WTC11 (cell line): ENCODE measurements at regions not wholly inside any gene's neighbourhood (a gene's known extent, or its start where the extent isn't known, plus 50 kb on each side); places are given as distances from the start of the nearest gene placed in this dataset.

Source experiments
- ATAC-seq: fragments of 200-7000 bp; cut with Tn5 transposase; 2 replicates; pipeline ENCODE4 v1.10.0; 2021; ENCODE audit warnings: mild to moderate bottlenecking, moderate library complexity
- CTCF ChIA-PET: fragments of 300-600 bp; sonication (Branson Sonifier 250); formaldehyde crosslinking; loops from one replicate; lab custom pipeline; 2021; ENCODE audit warnings: antibody characterized with exemption; lab: Charles Lee
- POLR2A ChIA-PET: fragments of 350-600 bp; sonication (Branson Sonifier 250); formaldehyde crosslinking; loops from one replicate; lab custom pipeline; 2021; ENCODE audit warnings: antibody characterized with exemption; lab: Charles Lee
- DNase-seq: peaks from one replicate; pipeline ENCODE4 v3.0.0; 2021; ENCODE audit warnings: low spot score
- H3K27ac Mint-ChIP-seq: 2 replicates; pipeline ENCODE4 v1.8.0; 2021; ENCODE audit warnings: mixed read lengths
- H3K27me3 Mint-ChIP-seq: 2 replicates; pipeline ENCODE4 v1.8.0; 2021; ENCODE audit warnings: low read depth, mild to moderate bottlenecking, moderate library complexity, mixed read lengths
- H3K36me3 Mint-ChIP-seq: 2 replicates; pipeline ENCODE4 v1.8.0; 2021; ENCODE audit warnings: mixed read lengths
- H3K4me1 Mint-ChIP-seq: 2 replicates; pipeline ENCODE4 v1.8.0; 2022; ENCODE audit warnings: mixed read lengths
- H3K4me3 Mint-ChIP-seq: 2 replicates; pipeline ENCODE4 v1.8.0; 2021; ENCODE audit warnings: mild to moderate bottlenecking, moderate library complexity, mixed read lengths
- H3K9me3 Mint-ChIP-seq: 2 replicates; pipeline ENCODE4 v1.8.0; 2021; ENCODE audit warnings: mixed read lengths
- CDX4 ChIP-seq: fragments of 250-450 bp; sonication (Bioruptor Pico); IDR thresholded peaks from 2 replicates; pipeline ENCODE4 v1.9.0; 2021; ENCODE audit warnings: moderate library complexity, mild to moderate bottlenecking, inconsistent platforms, borderline replicate concordance
- ESRRA ChIP-seq: sonication (generic); formaldehyde crosslinking; IDR thresholded peaks from 2 replicates; pipeline ENCODE4 v1.8.1; 2022; ENCODE audit warnings: mild to moderate bottlenecking, missing genetic modification reagents, borderline replicate concordance
- FOXJ3 ChIP-seq: sonication (generic); formaldehyde crosslinking; IDR thresholded peaks from 2 replicates; pipeline ENCODE4 v1.9.0; 2021; ENCODE audit warnings: missing genetic modification reagents, mild to moderate bottlenecking, borderline replicate concordance
- FOXP1 ChIP-seq: sonication (generic); formaldehyde crosslinking; IDR thresholded peaks from 2 replicates; pipeline ENCODE4 v1.8.0; 2022; ENCODE audit warnings: missing genetic modification reagents, mild to moderate bottlenecking, moderate library complexity, borderline replicate concordance
- FOXP4 ChIP-seq: sonication (generic); formaldehyde crosslinking; IDR thresholded peaks from 2 replicates; pipeline ENCODE4 v1.8.0; 2022; ENCODE audit warnings: mild to moderate bottlenecking, missing genetic modification reagents
- NFE2L1 ChIP-seq: sonication (generic); formaldehyde crosslinking; IDR thresholded peaks from 2 replicates; pipeline ENCODE4 v1.8.1; 2023; ENCODE audit warnings: missing genetic modification reagents
- NR2C2 ChIP-seq: sonication (generic); formaldehyde crosslinking; IDR thresholded peaks from 2 replicates; pipeline ENCODE4 v1.8.0; 2022; ENCODE audit warnings: mild to moderate bottlenecking, missing genetic modification reagents
- OVOL2 ChIP-seq: fragments of 250-450 bp; sonication (Bioruptor Pico); IDR thresholded peaks from 2 replicates; pipeline ENCODE4 v1.9.0; 2021; ENCODE audit warnings: mild to moderate bottlenecking, borderline replicate concordance
- SMAD3 ChIP-seq: sonication (generic); formaldehyde crosslinking; IDR thresholded peaks from 2 replicates; pipeline ENCODE4 v1.8.0; 2022; ENCODE audit warnings: missing genetic modification reagents, mild to moderate bottlenecking, borderline replicate concordance
- STAT6 ChIP-seq: sonication (generic); formaldehyde crosslinking; conservative IDR thresholded peaks from 2 replicates; pipeline ENCODE4 v1.8.1; 2023; ENCODE audit warnings: mild to moderate bottlenecking, low read depth, missing genetic modification reagents, moderate library complexity
- ZMAT4 ChIP-seq: fragments of 250-450 bp; sonication (Bioruptor Pico); IDR thresholded peaks from 2 replicates; pipeline ENCODE4 v1.9.0; 2021; ENCODE audit warnings: mild to moderate bottlenecking
- ZNF396 ChIP-seq: fragments of 250-450 bp; sonication (Bioruptor Pico); IDR thresholded peaks from 2 replicates; pipeline ENCODE4 v1.8.0; 2021; ENCODE audit warnings: mild to moderate bottlenecking, moderate library complexity, borderline replicate concordance
- ZNF416 ChIP-seq: fragments of 250-450 bp; sonication (Bioruptor Pico); IDR thresholded peaks from 2 replicates; pipeline ENCODE4 v1.9.0; 2021; ENCODE audit warnings: mild to moderate bottlenecking, inconsistent platforms
- ZNF512 ChIP-seq: sonication (generic); formaldehyde crosslinking; IDR thresholded peaks from 2 replicates; pipeline ENCODE4 v1.8.1; 2022; ENCODE audit warnings: missing genetic modification reagents, borderline replicate concordance
- TF ChIP-seq, protein P1 (sequence below): sonication (generic); formaldehyde crosslinking; IDR thresholded peaks from 2 replicates; pipeline ENCODE4 v1.8.0; 2023; ENCODE audit warnings: missing genetic modification reagents, mild to moderate bottlenecking, borderline replicate concordance
- TF ChIP-seq, protein P2 (sequence below): fragments of 250-450 bp; sonication (Bioruptor Pico); IDR thresholded peaks from 2 replicates; pipeline ENCODE4 v1.9.0; 2021; ENCODE audit warnings: mild to moderate bottlenecking

GRCh38 chr3:174444391-174444790, 414.7 kb upstream of the NAALADL2 start (continued):
- TF ChIP-seq ZMAT4 (CRISPR knock-in tag), result no peak
- no peak for TF ChIP-seq FOXP4 (CRISPR knock-in tag)
- TF ChIP-seq, protein P1, sequence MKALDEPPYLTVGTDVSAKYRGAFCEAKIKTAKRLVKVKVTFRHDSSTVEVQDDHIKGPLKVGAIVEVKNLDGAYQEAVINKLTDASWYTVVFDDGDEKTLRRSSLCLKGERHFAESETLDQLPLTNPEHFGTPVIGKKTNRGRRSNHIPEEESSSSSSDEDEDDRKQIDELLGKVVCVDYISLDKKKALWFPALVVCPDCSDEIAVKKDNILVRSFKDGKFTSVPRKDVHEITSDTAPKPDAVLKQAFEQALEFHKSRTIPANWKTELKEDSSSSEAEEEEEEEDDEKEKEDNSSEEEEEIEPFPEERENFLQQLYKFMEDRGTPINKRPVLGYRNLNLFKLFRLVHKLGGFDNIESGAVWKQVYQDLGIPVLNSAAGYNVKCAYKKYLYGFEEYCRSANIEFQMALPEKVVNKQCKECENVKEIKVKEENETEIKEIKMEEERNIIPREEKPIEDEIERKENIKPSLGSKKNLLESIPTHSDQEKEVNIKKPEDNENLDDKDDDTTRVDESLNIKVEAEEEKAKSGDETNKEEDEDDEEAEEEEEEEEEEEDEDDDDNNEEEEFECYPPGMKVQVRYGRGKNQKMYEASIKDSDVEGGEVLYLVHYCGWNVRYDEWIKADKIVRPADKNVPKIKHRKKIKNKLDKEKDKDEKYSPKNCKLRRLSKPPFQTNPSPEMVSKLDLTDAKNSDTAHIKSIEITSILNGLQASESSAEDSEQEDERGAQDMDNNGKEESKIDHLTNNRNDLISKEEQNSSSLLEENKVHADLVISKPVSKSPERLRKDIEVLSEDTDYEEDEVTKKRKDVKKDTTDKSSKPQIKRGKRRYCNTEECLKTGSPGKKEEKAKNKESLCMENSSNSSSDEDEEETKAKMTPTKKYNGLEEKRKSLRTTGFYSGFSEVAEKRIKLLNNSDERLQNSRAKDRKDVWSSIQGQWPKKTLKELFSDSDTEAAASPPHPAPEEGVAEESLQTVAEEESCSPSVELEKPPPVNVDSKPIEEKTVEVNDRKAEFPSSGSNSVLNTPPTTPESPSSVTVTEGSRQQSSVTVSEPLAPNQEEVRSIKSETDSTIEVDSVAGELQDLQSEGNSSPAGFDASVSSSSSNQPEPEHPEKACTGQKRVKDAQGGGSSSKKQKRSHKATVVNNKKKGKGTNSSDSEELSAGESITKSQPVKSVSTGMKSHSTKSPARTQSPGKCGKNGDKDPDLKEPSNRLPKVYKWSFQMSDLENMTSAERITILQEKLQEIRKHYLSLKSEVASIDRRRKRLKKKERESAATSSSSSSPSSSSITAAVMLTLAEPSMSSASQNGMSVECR (CRISPR knock-in tag), result no peak
- TF ChIP-seq NR2C2 (CRISPR knock-in tag), result no peak
- TF ChIP-seq CDX4 (CRISPR knock-in tag), result no peak
- no peak for TF ChIP-seq ZNF416

DNA sequence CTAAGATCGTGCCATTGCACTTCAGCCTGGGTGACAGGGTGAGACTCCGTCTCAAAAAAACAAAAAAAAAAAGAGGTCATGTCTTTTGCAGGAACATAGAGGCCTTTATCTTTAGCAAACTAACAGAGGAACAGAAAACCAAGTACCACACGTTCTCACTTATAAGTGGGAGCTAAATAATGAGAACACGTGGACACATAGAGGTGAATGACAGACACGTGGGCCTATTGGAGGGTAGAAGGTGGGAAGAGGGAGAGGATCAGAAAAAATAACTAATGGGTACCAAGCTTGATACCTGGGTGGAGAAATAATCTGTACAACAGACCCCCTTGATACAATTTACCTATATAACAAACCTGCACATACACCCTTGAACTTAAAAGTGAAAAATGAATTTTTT, 401.4 kb upstream of the NAALADL2 start:
- H3K27me3 Mint-ChIP-seq, result peaks cover 3% of the 10 kb centered on the region; the same call in 1 of the 2 replicates
- peaks cover 46% of the 10 kb centered on the region for H3K9me3 Mint-ChIP-seq
- no peak overlapping the region for H3K27ac Mint-ChIP-seq
- peaks cover 41% of the 10 kb centered on the region for H3K36me3 Mint-ChIP-seq
- H3K4me1 Mint-ChIP-seq, result peaks cover 12% of the 10 kb centered on the region
- no peak for DNase-seq
- CTCF ChIA-PET, result no interaction called here
- POLR2A ChIA-PET, result no interaction called here
- no peak for ATAC-seq
- H3K4me3 Mint-ChIP-seq, result no peak overlapping the region
- TF ChIP-seq ZNF416, result no peak
- no peak for TF ChIP-seq ESRRA
- TF ChIP-seq NFE2L1, result no peak
- no peak for TF ChIP-seq STAT6 (CRISPR knock-in tag)
- no peak for TF ChIP-seq FOXJ3 (CRISPR knock-in tag)
- no peak for TF ChIP-seq ZNF396 (CRISPR knock-in tag)
- no peak for TF ChIP-seq FOXP1
- TF ChIP-seq ZNF512 (CRISPR knock-in tag), result no peak
- TF ChIP-seq, protein P1 (CRISPR knock-in tag), result no peak
- TF ChIP-seq, protein P2, sequence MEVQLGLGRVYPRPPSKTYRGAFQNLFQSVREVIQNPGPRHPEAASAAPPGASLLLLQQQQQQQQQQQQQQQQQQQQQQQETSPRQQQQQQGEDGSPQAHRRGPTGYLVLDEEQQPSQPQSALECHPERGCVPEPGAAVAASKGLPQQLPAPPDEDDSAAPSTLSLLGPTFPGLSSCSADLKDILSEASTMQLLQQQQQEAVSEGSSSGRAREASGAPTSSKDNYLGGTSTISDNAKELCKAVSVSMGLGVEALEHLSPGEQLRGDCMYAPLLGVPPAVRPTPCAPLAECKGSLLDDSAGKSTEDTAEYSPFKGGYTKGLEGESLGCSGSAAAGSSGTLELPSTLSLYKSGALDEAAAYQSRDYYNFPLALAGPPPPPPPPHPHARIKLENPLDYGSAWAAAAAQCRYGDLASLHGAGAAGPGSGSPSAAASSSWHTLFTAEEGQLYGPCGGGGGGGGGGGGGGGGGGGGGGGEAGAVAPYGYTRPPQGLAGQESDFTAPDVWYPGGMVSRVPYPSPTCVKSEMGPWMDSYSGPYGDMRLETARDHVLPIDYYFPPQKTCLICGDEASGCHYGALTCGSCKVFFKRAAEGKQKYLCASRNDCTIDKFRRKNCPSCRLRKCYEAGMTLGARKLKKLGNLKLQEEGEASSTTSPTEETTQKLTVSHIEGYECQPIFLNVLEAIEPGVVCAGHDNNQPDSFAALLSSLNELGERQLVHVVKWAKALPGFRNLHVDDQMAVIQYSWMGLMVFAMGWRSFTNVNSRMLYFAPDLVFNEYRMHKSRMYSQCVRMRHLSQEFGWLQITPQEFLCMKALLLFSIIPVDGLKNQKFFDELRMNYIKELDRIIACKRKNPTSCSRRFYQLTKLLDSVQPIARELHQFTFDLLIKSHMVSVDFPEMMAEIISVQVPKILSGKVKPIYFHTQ, result no peak
- TF ChIP-seq OVOL2 (CRISPR knock-in tag), result no peak
- no peak for TF ChIP-seq SMAD3 (CRISPR knock-in tag)
